ENCODE measurements at regions not wholly inside any gene's neighbourhood (a gene's known extent, or its start where the extent isn't known, plus 50 kb on each side); places are given as distances from the start of the nearest gene placed in this dataset.
"Not testable (repeated sequence)": the region's sequence is repeated elsewhere in the genome, so short reads cannot be mapped to it uniquely, and the experiment has no call there.

DNA sequence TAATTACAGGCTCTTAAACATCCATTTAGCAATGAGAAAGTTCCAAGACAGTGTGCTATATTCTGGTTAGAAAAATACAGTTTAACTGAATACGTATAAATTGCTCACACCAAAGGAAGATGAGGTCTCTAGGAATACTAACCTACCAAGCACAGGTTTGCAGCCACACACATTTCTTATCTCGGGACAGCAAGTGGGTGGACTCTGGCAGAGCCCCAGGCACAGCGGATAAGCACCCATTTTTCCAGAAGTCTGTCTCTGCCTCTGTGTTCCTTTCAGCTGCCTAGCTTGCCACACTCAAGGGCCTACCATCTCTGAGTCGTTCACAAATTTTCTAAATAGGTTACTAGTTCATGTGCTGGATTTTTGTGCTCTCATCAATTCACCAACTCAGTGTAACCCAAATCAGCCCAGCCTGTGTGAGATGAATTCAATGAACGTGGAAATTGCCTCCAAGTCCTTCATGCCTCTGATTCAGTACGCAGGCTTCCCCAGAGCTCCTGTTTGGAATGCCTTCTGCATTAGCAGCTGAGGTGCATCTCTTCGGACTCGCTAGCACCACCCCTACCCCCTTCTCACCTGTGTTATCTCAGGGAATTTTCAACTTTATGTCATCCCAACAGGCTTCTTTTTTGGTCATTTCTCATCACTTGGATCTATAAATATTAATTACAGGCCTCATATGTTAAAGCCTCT lies 581.0 kb upstream of the CDH11 start:
- no peak for DNase-seq

DNA sequence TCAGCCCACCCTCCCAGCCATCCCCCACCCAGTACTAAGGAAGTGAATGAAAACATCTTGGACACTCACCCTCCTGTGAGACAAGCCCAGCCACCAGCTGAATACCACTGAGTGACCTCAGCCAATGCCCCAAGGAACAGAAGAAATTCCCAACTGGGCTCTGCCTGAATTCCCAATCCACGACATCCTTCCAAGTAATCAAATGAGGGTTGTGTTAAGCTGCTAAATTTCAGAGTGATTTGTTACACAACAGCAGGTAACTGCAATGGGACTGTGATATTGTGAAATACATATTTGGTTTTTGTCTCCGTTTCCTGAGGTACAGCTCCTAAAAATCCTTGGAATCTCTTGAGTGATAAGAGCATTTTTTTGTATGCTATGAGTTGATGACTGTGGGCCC lies 578.7 kb upstream of the CDH11 start:
- no peak for DNase-seq

GRCh38 chr16:65698791-65699321 lies 577.0 kb upstream of the CDH11 start:
- DNase-seq, result peak; percentile 89

GRCh38 chr16:65697521-65697920 lies 575.7 kb upstream of the CDH11 start:
- no peak for DNase-seq

GRCh38 chr16:65697065-65697464 lies 575.2 kb upstream of the CDH11 start:
- DNase-seq, result no peak

DNA sequence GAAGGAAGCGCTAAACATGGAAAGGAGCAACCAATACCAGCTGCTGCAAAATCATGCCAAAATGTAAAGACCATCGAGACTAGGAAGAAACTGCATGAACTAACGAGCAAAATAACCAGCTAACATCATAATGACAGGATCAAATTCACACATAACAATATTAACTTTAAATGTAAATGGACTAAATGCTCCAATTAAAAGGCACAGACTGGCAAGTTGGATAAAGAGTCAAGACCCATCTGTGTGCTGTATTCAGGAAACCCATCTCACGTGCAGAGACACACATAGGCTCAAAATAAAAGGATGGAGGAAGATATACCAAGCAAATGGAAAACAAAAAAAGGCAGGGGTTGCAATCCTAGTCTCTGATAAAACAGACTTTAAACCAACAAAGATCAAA lies 570.0 kb upstream of the CDH11 start:
- DNase-seq, result not testable (repeated sequence)

GRCh38 chr16:65689726-65690125 lies 567.9 kb upstream of the CDH11 start:
- no peak for DNase-seq

DNA sequence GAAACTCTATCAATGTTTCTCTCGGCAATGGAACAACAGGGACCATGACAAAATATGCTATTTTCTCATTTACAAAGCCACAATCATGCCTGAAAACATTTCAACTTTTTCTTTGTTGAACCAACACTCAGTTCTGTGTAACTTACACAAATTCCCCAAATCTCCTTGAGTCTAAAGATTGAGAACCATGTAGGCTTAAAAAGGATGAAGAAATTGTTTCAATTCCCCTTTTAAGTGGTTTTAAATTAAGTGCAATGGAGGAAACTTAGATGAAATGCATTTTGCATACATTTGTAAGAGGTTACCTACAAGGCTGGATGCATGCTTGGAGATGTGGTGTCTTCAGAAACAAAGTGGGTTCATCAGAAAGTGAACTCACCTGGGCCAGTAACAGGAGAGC lies 566.4 kb upstream of the CDH11 start:
- no peak for DNase-seq

DNA sequence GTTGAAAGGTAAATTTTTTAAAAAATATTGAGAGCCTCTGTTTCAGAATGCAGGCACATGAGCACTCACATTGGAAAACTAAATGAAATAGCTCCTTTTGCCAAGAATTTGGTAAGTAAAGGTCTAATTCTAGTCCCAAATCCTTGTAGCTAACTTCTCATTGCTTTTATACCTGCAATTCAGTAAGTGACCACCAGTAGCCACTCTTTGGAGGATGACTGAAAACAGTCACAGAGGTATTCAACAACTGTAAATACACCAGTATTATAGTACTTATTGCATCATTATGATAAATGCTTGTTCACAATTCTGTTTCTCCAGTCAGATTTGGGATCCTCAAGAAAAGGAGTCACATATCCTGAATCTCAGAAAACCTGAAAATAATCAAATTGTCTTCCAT lies 562.4 kb upstream of the CDH11 start:
- no peak for DNase-seq

DNA sequence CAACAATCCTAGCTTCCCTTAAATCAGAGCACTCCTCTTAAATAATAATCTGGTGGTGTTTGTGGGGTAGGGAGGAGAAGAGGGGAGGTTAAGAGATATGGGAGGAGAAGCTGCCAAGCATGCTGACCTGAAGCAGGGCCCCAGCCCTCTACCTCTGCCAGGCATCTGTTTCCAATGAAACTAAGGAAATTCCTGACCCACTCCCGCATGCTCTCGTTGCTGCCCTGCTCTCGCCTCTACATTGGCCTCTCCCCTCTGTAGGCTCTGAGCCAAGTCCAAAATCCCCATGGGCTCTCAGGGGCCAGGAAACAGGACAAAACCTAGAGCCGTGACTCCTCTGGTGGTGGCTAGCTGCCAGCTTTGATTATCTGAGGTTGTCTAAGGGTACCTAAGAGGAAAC lies 559.5 kb upstream of the CDH11 start:
- DNase-seq, result peak; percentile 6

GRCh38 chr16:65679785-65680184 lies 557.9 kb upstream of the CDH11 start:
- no peak for DNase-seq

DNA sequence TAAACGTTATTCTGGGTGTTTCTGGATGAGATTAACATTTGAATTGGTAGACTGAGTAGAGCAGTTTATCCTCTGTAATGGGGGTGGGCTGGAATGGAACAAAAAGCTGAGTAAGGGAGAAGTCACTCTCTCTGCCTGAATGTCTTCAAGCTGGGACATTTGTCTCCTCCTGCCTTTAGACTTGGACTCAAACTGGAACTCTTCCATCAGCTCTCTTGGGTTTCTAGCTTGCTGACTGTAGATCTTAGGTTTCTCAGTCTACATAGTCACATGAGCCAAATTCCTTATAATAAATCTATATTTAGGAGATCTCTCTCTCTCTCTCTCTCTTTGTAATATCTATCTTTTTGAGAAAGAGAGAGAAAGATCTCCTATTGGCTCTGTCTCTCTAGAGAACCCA lies 553.3 kb upstream of the CDH11 start:
- DNase-seq, result no peak

- no peak for DNase-seq
Observed at GRCh38 chr16:65672960-65673359, 551.1 kb upstream of the CDH11 start.

- DNase-seq, result no peak
Observed at GRCh38 chr16:65671071-65671470, 549.2 kb upstream of the CDH11 start.

GRCh38 chr16:65668064-65668595 lies 546.3 kb upstream of the CDH11 start:
- DNase-seq, result no peak

DNA sequence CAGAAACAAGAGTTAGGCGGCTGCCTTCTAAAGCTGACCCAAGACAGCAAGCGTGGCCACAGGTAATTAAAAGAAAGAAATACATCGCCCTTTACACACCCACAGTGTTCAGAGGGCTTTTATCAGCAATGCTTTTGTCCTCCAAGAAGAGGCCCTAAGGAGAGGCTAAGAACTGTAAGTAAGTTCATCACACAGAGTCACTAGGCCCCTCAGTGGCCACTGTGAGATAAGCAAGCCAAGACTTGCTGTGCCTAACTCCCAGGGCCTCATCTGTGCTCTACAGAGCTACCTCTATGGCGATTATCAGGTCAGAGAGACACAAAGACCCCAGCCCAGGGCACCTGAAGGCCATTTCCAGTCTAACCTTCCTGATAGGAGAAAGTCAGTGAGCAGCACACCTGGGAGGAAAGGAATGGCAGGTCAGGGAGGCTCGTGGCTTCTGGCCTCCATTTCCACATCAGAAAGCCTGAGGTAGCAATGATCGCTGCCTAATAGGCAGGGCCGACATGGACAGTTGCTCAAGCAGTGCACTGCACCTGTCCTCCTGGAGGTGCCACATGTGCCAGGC lies 545.2 kb upstream of the CDH11 start:
- peak; percentile 55 for DNase-seq

GRCh38 chr16:65666132-65666941 lies 544.5 kb upstream of the CDH11 start:
- DNase-seq, result no peak

DNA sequence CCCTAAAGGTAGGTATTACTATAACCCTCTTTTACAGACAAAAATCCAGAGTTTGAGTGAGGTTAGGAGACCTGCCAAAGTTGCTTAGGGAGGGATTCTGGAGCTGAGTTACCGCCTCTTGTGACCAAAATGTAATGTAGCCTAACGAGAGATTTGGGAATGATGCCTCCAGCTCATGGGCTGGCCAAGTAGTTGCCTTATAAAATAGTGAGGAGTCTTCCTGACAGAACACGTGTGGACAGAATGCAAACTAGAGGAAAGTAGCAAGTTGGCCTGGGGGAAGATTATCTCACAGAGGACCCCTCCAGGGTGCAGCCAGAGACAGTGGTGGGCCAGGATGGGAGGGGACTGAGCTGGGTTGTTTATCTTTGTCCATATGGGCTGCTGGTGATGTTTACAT lies 543.7 kb upstream of the CDH11 start:
- no peak for DNase-seq

GRCh38 chr16:65663774-65664173 lies 541.9 kb upstream of the CDH11 start:
- DNase-seq, result no peak

- no peak for DNase-seq
Observed at GRCh38 chr16:65662256-65662655, 540.4 kb upstream of the CDH11 start.

DNA sequence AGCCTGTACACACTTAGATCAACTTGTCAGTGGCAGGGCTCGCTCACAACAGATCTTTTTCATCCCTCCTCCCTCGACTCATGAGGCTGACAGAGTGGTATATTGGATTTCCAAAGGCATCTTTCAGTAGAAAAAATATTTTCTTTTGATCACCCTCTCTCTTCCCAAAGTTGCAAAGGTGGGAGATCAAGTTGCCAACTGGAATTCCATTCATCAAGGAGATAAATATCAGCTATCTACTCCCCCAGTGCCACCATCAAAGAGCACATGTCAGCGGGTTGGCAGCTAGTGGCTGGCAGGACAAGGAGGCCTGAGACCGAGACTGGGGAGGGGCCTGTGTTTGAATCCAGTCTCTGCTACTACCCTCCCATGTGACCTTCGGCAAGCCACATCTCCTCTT lies 539.7 kb upstream of the CDH11 start:
- no peak for DNase-seq

- no peak for DNase-seq
Observed at GRCh38 chr16:65660390-65660789, 538.5 kb upstream of the CDH11 start.

- DNase-seq, result peak; percentile 71
Observed at GRCh38 chr16:65659758-65660157, 537.9 kb upstream of the CDH11 start.

DNA sequence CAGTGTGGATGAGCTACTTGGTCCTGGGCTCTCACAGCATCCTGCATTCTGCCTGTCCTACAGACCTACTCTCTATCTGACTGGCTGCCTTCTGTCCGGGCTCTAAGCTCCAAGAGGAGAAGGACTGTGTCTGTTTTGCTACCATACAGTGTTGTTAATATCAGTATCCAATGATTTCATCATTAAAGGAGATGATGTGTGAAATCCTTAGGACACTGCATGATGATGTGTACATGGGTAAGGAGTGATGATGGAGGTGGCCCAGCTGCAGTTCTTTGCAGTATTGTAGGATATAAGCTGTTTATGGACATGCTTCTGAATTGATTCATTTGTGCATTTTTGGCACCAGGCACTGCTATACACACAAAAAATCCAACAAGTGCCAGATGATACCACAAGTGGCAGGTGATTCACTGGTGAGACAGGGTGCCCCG lies 536.9 kb upstream of the CDH11 start:
- no peak for DNase-seq
